ENCODE measurements at regions not wholly inside any gene's neighbourhood (a gene's known extent, or its start where the extent isn't known, plus 50 kb on each side); places are given as distances from the start of the nearest gene placed in this dataset.

- no peak for TF ChIP-seq CTCF (IDR thresholded peaks at IDR 0.05)
- no peak for TF ChIP-seq POLR2A (IDR thresholded peaks at IDR 0.05)
Observed at GRCh38 chr13:90869580-90869979, 477.9 kb upstream of the MIR17HG start.
